MM.1S (cell line): ENCODE measurements at regions not wholly inside any gene's neighbourhood (a gene's known extent, or its start where the extent isn't known, plus 50 kb on each side); places are given as distances from the start of the nearest gene placed in this dataset.

Experiments
- DNase-seq: peaks from one replicate; pipeline ENCODE4 v3.0.0-alpha.2; 2015
- H2AFZ ChIP-seq: fragments of 300-600 bp; sonication (generic); 2 replicates; pipeline ENCODE4 v1.6.0; 2016; ENCODE audit warnings: antibody characterized with exemption, low read length
- H3F3A ChIP-seq: fragments of 300-600 bp; sonication (generic); 2 replicates; pipeline ENCODE4 v1.6.1; 2016; ENCODE audit warnings: mild to moderate bottlenecking, antibody characterized with exemption, low read length, moderate library complexity, mixed read lengths; ENCODE audit not compliant: insufficient read depth
- H3K27ac ChIP-seq: fragments of 300-600 bp; sonication (generic); 2 replicates; pipeline ENCODE4 v1.5.1; 2016; ENCODE audit warnings: mild to moderate bottlenecking, low read length
- H3K27me3 ChIP-seq: fragments of 300-600 bp; sonication (generic); replicated peaks from 2 replicates; pipeline ENCODE4 v1.6.0; 2016; ENCODE audit warnings: low read length; ENCODE audit not compliant: insufficient read depth
- H3K36me3 ChIP-seq: fragments of 300-600 bp; sonication (generic); replicated peaks from 2 replicates; pipeline ENCODE4 v1.6.1; 2016; ENCODE audit warnings: mild to moderate bottlenecking, low read length, mixed read lengths; ENCODE audit not compliant: insufficient read depth
- H3K4me1 ChIP-seq: fragments of 300-600 bp; sonication (generic); 2 replicates; pipeline ENCODE4 v1.6.1; 2016; ENCODE audit warnings: low read length, mixed read lengths
- H3K4me2 ChIP-seq: fragments of 300-600 bp; sonication (generic); 2 replicates; pipeline ENCODE4 v1.6.0; 2016; ENCODE audit warnings: low read depth, low read length
- H3K4me3 ChIP-seq: fragments of 300-600 bp; sonication (generic); 2 replicates; pipeline ENCODE4 v1.5.1; 2016; ENCODE audit warnings: low read length, mixed read lengths
- H3K79me2 ChIP-seq: fragments of 300-600 bp; sonication (generic); 2 replicates; pipeline ENCODE4 v1.6.1; 2016; ENCODE audit warnings: mixed run types, low read length, mixed read lengths
- H3K9ac ChIP-seq: fragments of 300-600 bp; sonication (generic); 2 replicates; pipeline ENCODE4 v1.6.1; 2016; ENCODE audit warnings: low read length, mixed read lengths
- H3K9me2 ChIP-seq: fragments of 300-600 bp; sonication (generic); replicated peaks from 2 replicates; pipeline ENCODE4 v1.6.1; 2016; ENCODE audit warnings: mild to moderate bottlenecking, low read length, mixed read lengths; ENCODE audit not compliant: insufficient read depth
- H3K9me3 ChIP-seq: fragments of 300-600 bp; sonication (generic); replicated peaks from 2 replicates; pipeline ENCODE4 v1.6.1; 2016; ENCODE audit warnings: mild to moderate bottlenecking, low read length, mixed read lengths; ENCODE audit not compliant: insufficient read depth
- H4K20me1 ChIP-seq: fragments of 300-600 bp; sonication (generic); 2 replicates; pipeline ENCODE4 v1.6.1; 2016; ENCODE audit warnings: mild to moderate bottlenecking, low read length, moderate library complexity, mixed read lengths; ENCODE audit not compliant: insufficient read depth
- EZH2 ChIP-seq: fragments of 300-600 bp; sonication (generic); optimal IDR thresholded peaks from 2 replicates; pipeline ENCODE3; 2017; ENCODE audit warnings: low read depth, mild to moderate bottlenecking, antibody characterized with exemption, low read length, mixed read lengths
- EZH2phosphoT487 ChIP-seq: fragments of 300-600 bp; sonication (generic); IDR thresholded peaks from 2 replicates; pipeline ENCODE4 v1.6.1; 2018; ENCODE audit warnings: antibody characterized with exemption, low read length
- TF ChIP-seq, protein P1 (sequence below): fragments of 300-600 bp; sonication (generic); IDR thresholded peaks from 2 replicates; pipeline ENCODE4 v1.5.1; 2016; ENCODE audit warnings: antibody characterized with exemption, low read length, mixed read lengths

DNA sequence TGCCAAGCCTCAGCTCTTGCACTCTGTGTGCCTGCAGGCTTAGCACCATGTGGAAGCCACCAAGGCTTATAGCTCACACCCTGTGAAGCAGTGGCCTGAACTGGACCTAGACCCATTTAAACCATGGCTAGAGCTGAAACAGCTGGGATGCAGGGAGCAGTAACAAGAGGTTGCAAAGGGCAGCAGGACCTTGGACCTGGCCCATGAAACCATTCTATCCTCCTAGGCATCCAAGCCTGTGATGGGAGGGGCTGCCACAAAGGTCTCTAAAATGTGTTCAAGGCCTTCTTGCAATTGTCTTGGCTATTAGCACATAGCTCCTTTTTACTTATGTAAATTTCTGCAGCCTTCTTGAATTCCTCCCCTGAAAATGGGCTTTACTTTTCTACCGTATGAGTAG is 57.9 kb upstream of the NPAP1 start:
- no peak for DNase-seq
- H3K79me2 ChIP-seq: no peaks in the 10 kb centered on the region
- H2AFZ ChIP-seq: no peak overlapping the region
- H3K4me1 ChIP-seq: no peaks in the 10 kb centered on the region
- H3K9me3 ChIP-seq: no peaks in the 10 kb centered on the region
- H4K20me1 ChIP-seq: no peaks in the 10 kb centered on the region
- H3K27ac ChIP-seq: no peak overlapping the region
- H3K27me3 ChIP-seq: no peaks in the 10 kb centered on the region
- H3K4me3 ChIP-seq: no peak overlapping the region
- H3K9me2 ChIP-seq: no peaks in the 10 kb centered on the region
- TF ChIP-seq EZH2phosphoT487: no peak
- TF ChIP-seq, protein P1, sequence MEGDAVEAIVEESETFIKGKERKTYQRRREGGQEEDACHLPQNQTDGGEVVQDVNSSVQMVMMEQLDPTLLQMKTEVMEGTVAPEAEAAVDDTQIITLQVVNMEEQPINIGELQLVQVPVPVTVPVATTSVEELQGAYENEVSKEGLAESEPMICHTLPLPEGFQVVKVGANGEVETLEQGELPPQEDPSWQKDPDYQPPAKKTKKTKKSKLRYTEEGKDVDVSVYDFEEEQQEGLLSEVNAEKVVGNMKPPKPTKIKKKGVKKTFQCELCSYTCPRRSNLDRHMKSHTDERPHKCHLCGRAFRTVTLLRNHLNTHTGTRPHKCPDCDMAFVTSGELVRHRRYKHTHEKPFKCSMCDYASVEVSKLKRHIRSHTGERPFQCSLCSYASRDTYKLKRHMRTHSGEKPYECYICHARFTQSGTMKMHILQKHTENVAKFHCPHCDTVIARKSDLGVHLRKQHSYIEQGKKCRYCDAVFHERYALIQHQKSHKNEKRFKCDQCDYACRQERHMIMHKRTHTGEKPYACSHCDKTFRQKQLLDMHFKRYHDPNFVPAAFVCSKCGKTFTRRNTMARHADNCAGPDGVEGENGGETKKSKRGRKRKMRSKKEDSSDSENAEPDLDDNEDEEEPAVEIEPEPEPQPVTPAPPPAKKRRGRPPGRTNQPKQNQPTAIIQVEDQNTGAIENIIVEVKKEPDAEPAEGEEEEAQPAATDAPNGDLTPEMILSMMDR: no peak
- TF ChIP-seq EZH2: no peak
- H3K36me3 ChIP-seq: no peaks in the 10 kb centered on the region
- H3K4me2 ChIP-seq: no peak overlapping the region
- no peaks in the 10 kb centered on the region for H3F3A ChIP-seq
- no peak overlapping the region for H3K9ac ChIP-seq

DNA sequence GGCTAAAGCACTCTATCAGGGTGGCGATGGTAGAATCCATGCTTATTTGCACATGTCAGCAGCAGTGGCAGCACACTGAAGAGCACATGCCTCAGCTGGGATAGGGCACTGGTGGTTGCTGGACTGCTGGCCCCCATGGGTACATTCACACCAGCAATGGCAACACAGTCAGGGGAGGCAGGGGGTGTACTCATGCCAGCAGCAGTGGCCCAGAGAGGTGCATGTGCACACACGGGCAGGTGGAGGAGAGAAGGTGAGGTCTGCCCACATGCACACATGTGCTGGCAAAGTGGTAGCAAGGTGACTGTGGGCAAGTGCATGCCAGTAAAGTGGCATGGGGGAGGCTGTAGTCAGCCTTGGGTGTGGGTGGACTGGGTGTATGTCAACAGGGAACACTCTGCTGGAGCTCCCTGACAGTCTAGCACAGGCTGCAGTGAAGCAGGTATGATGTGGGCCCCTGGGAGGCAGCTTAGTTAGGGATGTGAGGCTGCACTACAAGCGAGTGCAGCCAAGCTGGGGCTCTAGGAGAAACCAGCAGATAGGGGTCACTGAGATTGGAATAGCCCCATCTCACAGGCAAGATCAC is 53.9 kb upstream of the NPAP1 start:
- no peaks in the 10 kb centered on the region for H3K9me2 ChIP-seq
- H3K79me2 ChIP-seq: no peaks in the 10 kb centered on the region
- H3F3A ChIP-seq: no peaks in the 10 kb centered on the region
- no peaks in the 10 kb centered on the region for H3K9me3 ChIP-seq
- H3K27ac ChIP-seq: no peak overlapping the region
- DNase-seq: no peak
- H2AFZ ChIP-seq: no peak overlapping the region
- no peak overlapping the region for H3K9ac ChIP-seq
- TF ChIP-seq EZH2phosphoT487 (no peak), EZH2 (no peak)
- TF ChIP-seq, protein P1: no peak
- no peaks in the 10 kb centered on the region for H3K4me1 ChIP-seq
- no peak overlapping the region for H3K4me3 ChIP-seq
- H4K20me1 ChIP-seq: no peaks in the 10 kb centered on the region
- H3K36me3 ChIP-seq: no peaks in the 10 kb centered on the region
- no peaks in the 10 kb centered on the region for H3K27me3 ChIP-seq
- H3K4me2 ChIP-seq: no peak overlapping the region
